Spleen (tissue), 11 donors: ENCODE measurements at regions not wholly inside any gene's neighbourhood (a gene's known extent, or its start where the extent isn't known, plus 50 kb on each side); places are given as distances from the start of the nearest gene placed in this dataset.

Experiments
- DNase-seq: peaks from one replicate; pipeline ENCODE4 v3.0.0-alpha.2; 2020
- H3K27ac ChIP-seq, 8 donors: fragments of 200-600 bp; sonication (generic) in 7 of 8; 1 replicate in 4 of 8; 2 replicates in 4 of 8; pipeline versions ENCODE4 v1.5.0 to v1.8.0; 2016 to 2021; ENCODE audit warnings: inconsistent platforms in 4 of 8, mild to moderate bottlenecking in 4 of 8, moderate library complexity in 1 of 8
- H3K27me3 ChIP-seq, 7 donors: fragments of 200-600 bp; sonication (generic) in 6 of 7; replicated peaks in 1 of 7; 1 replicate in 4 of 7; 2 replicates in 3 of 7; pipeline versions ENCODE4 v1.5.0 to v1.8.0; 2016 to 2021; ENCODE audit warnings: inconsistent platforms in 3 of 7, mild to moderate bottlenecking in 1 of 7
- H3K36me3 ChIP-seq, 6 donors: fragments of 200-600 bp; sonication (generic) in 5 of 6; 1 replicate in 4 of 6; 2 replicates in 2 of 6; pipeline versions ENCODE4 v1.5.0 to v1.8.0; 2016 to 2021; ENCODE audit warnings: inconsistent platforms in 2 of 6
- H3K4me1 ChIP-seq, 6 donors: fragments of 200-600 bp; sonication (generic) in 5 of 6; 1 replicate in 3 of 6; 2 replicates in 3 of 6; pipeline versions ENCODE4 v1.5.0 to v1.8.0; 2016 to 2021; ENCODE audit warnings: inconsistent platforms in 3 of 6
- H3K4me3 ChIP-seq, 8 donors: fragments of 200-600 bp; sonication (generic) in 7 of 8; 1 replicate in 4 of 8; 2 replicates in 4 of 8; pipeline versions ENCODE4 v1.5.0 to v1.8.0; 2016 to 2021; ENCODE audit warnings: inconsistent platforms in 4 of 8, mild to moderate bottlenecking in 4 of 8, moderate library complexity in 2 of 8
- H3K9me3 ChIP-seq, 8 donors: fragments of 200-600 bp; sonication (generic) in 7 of 8; 1 replicate in 4 of 8; 2 replicates in 4 of 8; pipeline versions ENCODE4 v1.5.0 to v1.8.0; 2016 to 2021; ENCODE audit warnings: inconsistent platforms in 4 of 8
- CTCF ChIP-seq, 11 experiments: fragments of 200-600 bp in 7 of 11; fragments of 450-650 bp in 4 of 11; sonication (generic) in 4 of 11; IDR thresholded peaks in 8 of 11; conservative IDR thresholded peaks in 3 of 11; 1 replicate in 7 of 11; 2 replicates in 4 of 11; pipeline versions ENCODE4 v1.4.0 to v1.8.0; 2016 to 2021; ENCODE audit warnings: antibody characterized with exemption in 11 of 11, inconsistent platforms in 4 of 11, mild to moderate bottlenecking in 1 of 11
- POLR2A ChIP-seq, 3 donors: fragments of 450-650 bp; IDR thresholded peaks; one replicate each; pipeline ENCODE4 v1.5.1; 2017; ENCODE audit warnings: antibody characterized with exemption in 3 of 3, mild to moderate bottlenecking in 1 of 3
- POLR2AphosphoS5 ChIP-seq, 3 donors: sonication (generic); formaldehyde crosslinking; IDR thresholded peaks; one replicate each; pipeline ENCODE4 v1.5.1; 2017; ENCODE audit warnings: antibody characterized with exemption in 3 of 3
- WGBS, 5 donors: extraction: QIAGEN DNeasy Blood & Tissue Kit in 3 of 5; methylation state at CpG; one replicate each; pipeline versions ENCODE4 v1.1.5 to v1.1.7; 2013 to 2018; 5-methylcytosine and 5-hydroxymethylcytosine counted together
- intact Hi-C: fragments of 100-400 bp; cut with DNase I; formaldehyde crosslinking; loops from one replicate; pipeline ENCODE4 v1.15.0; 2023; ENCODE audit warnings: low total_unique reads
- donor health status: healthy with polysubstance abuse.
- donor health status: DM: no; HTN: no; CAD: no; lungs with moderate emphysema.
- donor health status: DM: no; HTN: no; CAD: no.
- donor health status: Bipolar disorder and iron deficiency.
- donor health status: healthy.
- donor health status: DM: no; HTN: no; CAD: no.
- donor health status: DM: yes; HTN: yes; CAD: no.

GRCh38 chr2:185531721-185532120, 206.9 kb upstream of the FSIP2 start:
- intact Hi-C loops: no loop called here
- H3K27me3 ChIP-seq: no peaks in the 10 kb centered on the region
- no peaks in the 10 kb centered on the region for H3K36me3 ChIP-seq
- no peaks in the 10 kb centered on the region for H3K4me1 ChIP-seq
- no peak overlapping the region for H3K4me3 ChIP-seq
- DNase-seq: no peak
- no peak overlapping the region for H3K27ac ChIP-seq
- WGBS, 5 donors: 62 to 86% (median 68%) methylated on average over 2 of the region's 2 CpGs
- peaks cover 0 to 30% (median 12%) of the 10 kb centered on the region in 8 donors for H3K9me3 ChIP-seq
- TF ChIP-seq CTCF (IDR thresholded peaks at IDR 0.05 in 8 of 11, conservative IDR thresholded peaks at IDR 0.05 in 3 of 11) (no peak), POLR2AphosphoS5 (IDR thresholded peaks at IDR 0.05) (no peak), POLR2A (IDR thresholded peaks at IDR 0.05) (no peak)

GRCh38 chr2:185537689-185538088, 200.9 kb upstream of the FSIP2 start:
- no peak for TF ChIP-seq CTCF (IDR thresholded peaks at IDR 0.05 in 8 of 11, conservative IDR thresholded peaks at IDR 0.05 in 3 of 11)
- no peak for TF ChIP-seq POLR2AphosphoS5 (IDR thresholded peaks at IDR 0.05)
- TF ChIP-seq POLR2A (IDR thresholded peaks at IDR 0.05): no peak
- H3K4me3 ChIP-seq: no peak overlapping the region
- peaks cover 0 to 3% (median 0%) of the 10 kb centered on the region in 8 donors for H3K9me3 ChIP-seq
- DNase-seq: no peak
- WGBS, 5 donors: 76 to 88% (median 81%) methylated on average over 2 of the region's 2 CpGs
- H3K27ac ChIP-seq: no peak overlapping the region
- intact Hi-C loops: no loop called here
- no peaks in the 10 kb centered on the region for H3K4me1 ChIP-seq
- no peaks in the 10 kb centered on the region for H3K36me3 ChIP-seq
- H3K27me3 ChIP-seq: no peaks in the 10 kb centered on the region

- DNase-seq: no peak
- H3K4me1 ChIP-seq: no peaks in the 10 kb centered on the region
- no peak for TF ChIP-seq POLR2A (IDR thresholded peaks at IDR 0.05)
- TF ChIP-seq CTCF (IDR thresholded peaks at IDR 0.05 in 8 of 11, conservative IDR thresholded peaks at IDR 0.05 in 3 of 11): no peak
- TF ChIP-seq POLR2AphosphoS5 (IDR thresholded peaks at IDR 0.05): no peak
- peaks cover 0 to 25% (median 5%) of the 10 kb centered on the region in 8 donors for H3K9me3 ChIP-seq
- no peaks in the 10 kb centered on the region for H3K36me3 ChIP-seq
- 71 to 90% (median 82%) methylated on average over 2 of the region's 2 CpGs for WGBS, 5 donors
- no peaks in the 10 kb centered on the region for H3K27me3 ChIP-seq
- no peak overlapping the region for H3K27ac ChIP-seq
- intact Hi-C loops: no loop called here
- H3K4me3 ChIP-seq: no peak overlapping the region
Measured at GRCh38 chr2:185567196-185567595, 171.4 kb upstream of the FSIP2 start.

GRCh38 chr2:185567940-185568339, 170.7 kb upstream of the FSIP2 start:
- H3K4me3 ChIP-seq: no peak overlapping the region
- H3K27me3 ChIP-seq: no peaks in the 10 kb centered on the region
- 74 to 87% (median 85%) methylated on average over 8 of the region's 8 CpGs for WGBS, 5 donors
- no peak for TF ChIP-seq POLR2AphosphoS5 (IDR thresholded peaks at IDR 0.05)
- TF ChIP-seq POLR2A (IDR thresholded peaks at IDR 0.05): no peak
- TF ChIP-seq CTCF (IDR thresholded peaks at IDR 0.05 in 8 of 11, conservative IDR thresholded peaks at IDR 0.05 in 3 of 11): no peak
- intact Hi-C loops: no loop called here
- DNase-seq: no peak
- H3K36me3 ChIP-seq: no peaks in the 10 kb centered on the region
- no peaks in the 10 kb centered on the region for H3K4me1 ChIP-seq
- H3K27ac ChIP-seq: no peak overlapping the region
- peaks cover 0 to 25% (median 5%) of the 10 kb centered on the region in 8 donors for H3K9me3 ChIP-seq
